B cell (primary cell): ENCODE measurements at regions not wholly inside any gene's neighbourhood (a gene's known extent, or its start where the extent isn't known, plus 50 kb on each side); places are given as distances from the start of the nearest gene placed in this dataset.
"Not testable (repeated sequence)": the region's sequence is repeated elsewhere in the genome, so short reads cannot be mapped to it uniquely, and the experiment has no call there.

Source experiments
- ATAC-seq: fragments of 200-7000 bp; cut with Tn5 transposase; one replicate; pipeline ENCODE4 v1.10.0; 2021; ENCODE audit warnings: low read depth, mild to moderate bottlenecking, moderate number of reproducible peaks, moderate library complexity
- CTCF ChIA-PET: fragments of 350-600 bp; sonication (Branson Sonifier 250); formaldehyde crosslinking; loops from one replicate; lab custom pipeline; 2021; ENCODE audit warnings: antibody characterized with exemption, inconsistent platforms; lab: Charles Lee
- POLR2A ChIA-PET: fragments of 350-600 bp; sonication (Branson Sonifier 250); formaldehyde crosslinking; loops from one replicate; lab custom pipeline; 2021; ENCODE audit warnings: antibody characterized with exemption; lab: Charles Lee
- DNase-seq: peaks from one replicate; pipeline ENCODE4 v3.0.0; 2013
- H2AFZ ChIP-seq: 2 replicates; pipeline ENCODE4 v1.6.1; 2012; ENCODE audit warnings: mild to moderate bottlenecking, low read depth, low read length; ENCODE audit not compliant: insufficient read depth, poor library complexity, severe bottlenecking
- H3K27ac ChIP-seq, 2 donors: 1 replicate in 1 of 2; 2 replicates in 1 of 2; pipeline ENCODE4 v1.5.1; 2012 to 2013; ENCODE audit warnings: low read length in 2 of 2, mild to moderate bottlenecking in 2 of 2, moderate library complexity in 1 of 2
- H3K27me3 ChIP-seq, 4 experiments: fragments of 200-600 bp in 1 of 4; sonication (generic) in 1 of 4; replicated peaks in 1 of 4; 1 replicate in 2 of 4; 2 replicates in 2 of 4; pipeline versions ENCODE4 v1.6.1 to v1.7.0; 2013 to 2016; ENCODE audit warnings: low read length in 3 of 4, mild to moderate bottlenecking in 2 of 4, mixed read lengths in 1 of 4, moderate library complexity in 1 of 4; ENCODE audit not compliant: insufficient read depth in 4 of 4, control insufficient read depth in 3 of 4; ENCODE audit errors: control extremely low read depth in 1 of 4
- H3K36me3 ChIP-seq, 2 experiments: replicated peaks in 1 of 2; 1 replicate in 1 of 2; 2 replicates in 1 of 2; pipeline versions ENCODE4 v1.6.1 to v1.7.1; 2013; ENCODE audit warnings: low read length in 1 of 2; ENCODE audit not compliant: insufficient read depth in 2 of 2, control insufficient read depth in 1 of 2; ENCODE audit errors: control extremely low read depth in 1 of 2, extremely low read depth in 1 of 2
- H3K4me1 ChIP-seq, 2 donors: fragments of 200-600 bp in 1 of 2; sonication (generic) in 1 of 2; 1 replicate in 1 of 2; 2 replicates in 1 of 2; pipeline versions ENCODE4 v1.5.1 to v1.6.1; 2013 to 2017; ENCODE audit warnings: low read length in 2 of 2; ENCODE audit not compliant: control insufficient read depth in 2 of 2, insufficient read depth in 2 of 2
- H3K4me2 ChIP-seq: replicated peaks from 2 replicates; pipeline ENCODE3; 2012; ENCODE audit warnings: mild to moderate bottlenecking, low read depth, low read length; ENCODE audit not compliant: poor library complexity, severe bottlenecking
- H3K4me3 ChIP-seq, 5 experiments: fragments of 200-600 bp in 1 of 5; sonication (generic) in 1 of 5; 1 replicate in 3 of 5; 2 replicates in 2 of 5; pipeline versions ENCODE4 v1.5.1 to v1.7.0; 2011 to 2016; ENCODE audit warnings: low read length in 4 of 5, mild to moderate bottlenecking in 4 of 5, low read depth in 2 of 5, control low read depth in 1 of 5, moderate library complexity in 1 of 5; ENCODE audit not compliant: insufficient read depth in 1 of 5; ENCODE audit errors: control extremely low read depth in 1 of 5, extremely low read depth in 1 of 5
- H3K79me2 ChIP-seq: fragments of 200-600 bp; sonication (generic); one replicate; pipeline ENCODE4 v1.6.0; 2016; ENCODE audit warnings: low read length; ENCODE audit not compliant: control insufficient read depth, insufficient read depth
- H3K9ac ChIP-seq: fragments of 200-600 bp; sonication (generic); 2 replicates; pipeline ENCODE4 v1.6.1; 2017; ENCODE audit warnings: mild to moderate bottlenecking, low read length, moderate library complexity
- H3K9me3 ChIP-seq, 3 donors: one replicate each; pipeline versions ENCODE4 v1.6.1 to v1.7.1; 2013; ENCODE audit warnings: low read length in 2 of 3; ENCODE audit not compliant: control insufficient read depth in 2 of 3, insufficient read depth in 1 of 3; ENCODE audit errors: control extremely low read depth in 1 of 3
- H4K20me1 ChIP-seq: 2 replicates; pipeline ENCODE4 v1.6.0; 2012; ENCODE audit warnings: mild to moderate bottlenecking, low read length; ENCODE audit not compliant: insufficient read depth, control insufficient read depth, poor library complexity, severe bottlenecking
- H3K27ac Mint-ChIP-seq: one replicate; pipeline ENCODE4 v1.8.0; 2021; ENCODE audit warnings: mixed read lengths
- H3K27me3 Mint-ChIP-seq: one replicate; pipeline ENCODE4 v1.8.0; 2021; ENCODE audit warnings: mixed read lengths
- H3K4me1 Mint-ChIP-seq: one replicate; pipeline ENCODE4 v1.8.0; 2021; ENCODE audit warnings: mixed read lengths
- H3K4me3 Mint-ChIP-seq: one replicate; pipeline ENCODE4 v1.8.0; 2021; ENCODE audit warnings: mixed read lengths
- H3K9me3 Mint-ChIP-seq: one replicate; pipeline ENCODE4 v1.8.0; 2022; ENCODE audit warnings: mixed read lengths; ENCODE audit not compliant: insufficient read depth
- EZH2 ChIP-seq: IDR thresholded peaks from 2 replicates; pipeline ENCODE4 v1.6.1; 2012; ENCODE audit warnings: borderline replicate concordance, low read depth, mild to moderate bottlenecking, moderate library complexity, low read length; ENCODE audit not compliant: insufficient read depth, poor library complexity, severe bottlenecking
- WGBS: methylation state at CpG from one replicate; pipeline ENCODE4 v1.1.5; 2013; ENCODE audit warnings: missing lambda C conversion rate; ENCODE audit not compliant: insufficient coverage; 5-methylcytosine and 5-hydroxymethylcytosine counted together
- intact Hi-C: fragments of 100-400 bp; cut with micrococcal nuclease; formaldehyde crosslinking; loops from one replicate; pipeline ENCODE4 v1.10.0; 2022
- TF ChIP-seq, protein P1 (sequence below): fragments of 200-600 bp; IDR thresholded peaks from one replicate; pipeline ENCODE4 v1.8.0; 2022; ENCODE audit warnings: antibody characterized with exemption, mild to moderate bottlenecking

DNA sequence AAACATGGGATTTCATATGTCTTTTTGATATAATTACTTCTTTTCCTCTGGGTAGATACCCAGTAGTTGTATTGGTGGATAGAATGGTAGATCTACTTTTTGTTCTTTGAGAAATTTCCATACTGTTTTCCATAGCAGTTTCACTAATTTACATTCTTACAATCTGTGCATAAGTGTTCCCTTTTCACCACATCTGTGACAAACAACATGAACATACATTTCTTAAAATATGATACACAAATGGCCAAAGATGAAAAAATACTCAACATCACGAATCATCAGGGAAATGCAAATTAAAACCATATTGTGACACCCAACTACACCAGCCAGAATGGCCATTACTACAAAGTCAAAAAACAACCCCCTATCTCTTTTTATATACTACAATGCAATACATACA, 1778.5 kb upstream of the ACO1 start:
- H3K27ac Mint-ChIP-seq: no peak overlapping the region
- CTCF ChIA-PET: no interaction called here
- ATAC-seq: no peak

DNA sequence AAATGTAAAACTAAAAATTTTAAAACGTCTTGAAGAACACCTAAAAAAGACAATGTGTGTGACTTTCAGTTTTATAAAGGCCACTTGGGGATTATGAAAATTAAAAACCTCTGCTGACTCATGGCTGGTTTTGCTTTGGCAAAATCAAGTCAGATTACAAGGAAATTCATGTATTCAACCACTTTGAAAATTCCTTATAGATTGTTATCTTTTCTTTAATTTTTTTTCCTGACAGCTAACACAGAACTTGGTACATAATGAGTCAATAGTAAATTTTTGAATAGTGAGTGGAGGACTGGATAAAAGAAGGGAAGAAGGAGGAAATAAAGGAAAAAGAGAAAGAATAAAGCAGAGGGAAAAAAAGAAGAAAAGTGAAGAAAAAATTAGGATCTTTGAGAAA, 1774.7 kb upstream of the ACO1 start:
- Mint-ChIP-seq H3K27me3 (no peaks in the 10 kb centered on the region), H3K27ac (no peak overlapping the region), H3K9me3 (no peaks in the 10 kb centered on the region), H3K4me1 (no peaks in the 10 kb centered on the region), H3K4me3 (no peak overlapping the region)
- Histone ChIP-seq H4K20me1 (no peaks in the 10 kb centered on the region), H3K36me3 (no peaks in the 10 kb centered on the region), H3K9me3 (no peaks in the 10 kb centered on the region), H3K27me3 (no peaks in the 10 kb centered on the region), H3K9ac (no peak overlapping the region), H2AFZ (no peak overlapping the region), H3K27ac (no peak overlapping the region), H3K79me2 (no peaks in the 10 kb centered on the region), H3K4me2 (no peak overlapping the region), H3K4me3 (no peak overlapping the region), H3K4me1 (no peaks in the 10 kb centered on the region)
- ChIA-PET POLR2A (no interaction called here), CTCF (no interaction called here)
- intact Hi-C loops: no loop called here
- WGBS: no CpG with 5 or more reads among the region's 1 CpG
- DNase-seq (no peak), ATAC-seq (no peak)
- TF ChIP-seq, protein P1, sequence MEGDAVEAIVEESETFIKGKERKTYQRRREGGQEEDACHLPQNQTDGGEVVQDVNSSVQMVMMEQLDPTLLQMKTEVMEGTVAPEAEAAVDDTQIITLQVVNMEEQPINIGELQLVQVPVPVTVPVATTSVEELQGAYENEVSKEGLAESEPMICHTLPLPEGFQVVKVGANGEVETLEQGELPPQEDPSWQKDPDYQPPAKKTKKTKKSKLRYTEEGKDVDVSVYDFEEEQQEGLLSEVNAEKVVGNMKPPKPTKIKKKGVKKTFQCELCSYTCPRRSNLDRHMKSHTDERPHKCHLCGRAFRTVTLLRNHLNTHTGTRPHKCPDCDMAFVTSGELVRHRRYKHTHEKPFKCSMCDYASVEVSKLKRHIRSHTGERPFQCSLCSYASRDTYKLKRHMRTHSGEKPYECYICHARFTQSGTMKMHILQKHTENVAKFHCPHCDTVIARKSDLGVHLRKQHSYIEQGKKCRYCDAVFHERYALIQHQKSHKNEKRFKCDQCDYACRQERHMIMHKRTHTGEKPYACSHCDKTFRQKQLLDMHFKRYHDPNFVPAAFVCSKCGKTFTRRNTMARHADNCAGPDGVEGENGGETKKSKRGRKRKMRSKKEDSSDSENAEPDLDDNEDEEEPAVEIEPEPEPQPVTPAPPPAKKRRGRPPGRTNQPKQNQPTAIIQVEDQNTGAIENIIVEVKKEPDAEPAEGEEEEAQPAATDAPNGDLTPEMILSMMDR: no peak
- TF ChIP-seq EZH2: no peak

More for the DNA sequence above, 1778.5 kb upstream of the ACO1 start:
- H3K4me1 Mint-ChIP-seq: no peaks in the 10 kb centered on the region
- Histone ChIP-seq H3K9me3 (no peaks in the 10 kb centered on the region), H3K4me2 (no peak overlapping the region), H4K20me1 (no peaks in the 10 kb centered on the region), H3K27me3 (no peaks in the 10 kb centered on the region), H3K27ac (no peak overlapping the region), H3K4me3 (no peak overlapping the region), H3K9ac (no peak overlapping the region), H3K79me2 (no peaks in the 10 kb centered on the region), H2AFZ (no peak overlapping the region), H3K36me3 (no peaks in the 10 kb centered on the region), H3K4me1 (no peaks in the 10 kb centered on the region)
- no peaks in the 10 kb centered on the region for H3K27me3 Mint-ChIP-seq
- intact Hi-C loops: no loop called here
- TF ChIP-seq, protein P1: no peak
- no peak for TF ChIP-seq EZH2
- no peak for DNase-seq
- no peak overlapping the region for H3K4me3 Mint-ChIP-seq
- H3K9me3 Mint-ChIP-seq: peaks cover 3% of the 10 kb centered on the region
- 89% methylated on average over 1 of the region's 1 CpG for WGBS
- POLR2A ChIA-PET: no interaction called here

DNA sequence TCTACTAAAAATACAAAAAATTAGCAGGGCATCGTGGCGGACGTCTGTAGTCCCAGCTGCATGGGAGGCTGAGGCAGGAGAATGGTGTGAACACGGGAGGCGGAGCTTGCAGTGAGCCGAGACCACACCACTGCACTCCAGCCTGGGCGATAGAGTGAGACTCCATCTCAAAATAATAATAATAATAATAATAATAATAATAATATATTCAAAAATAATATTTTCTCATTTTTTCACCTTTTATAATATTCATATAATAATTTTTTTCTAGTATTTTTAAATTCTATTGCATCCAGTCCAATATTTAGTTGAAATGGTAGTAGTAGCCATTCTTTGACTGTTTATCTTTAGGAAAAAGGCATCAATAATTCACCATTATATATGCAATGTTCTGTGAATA, 1767.7 kb upstream of the ACO1 start:
- H3K4me1 Mint-ChIP-seq, H4K20me1 ChIP-seq, POLR2A ChIA-PET, H3K4me1 ChIP-seq, H3K27ac Mint-ChIP-seq, H2AFZ ChIP-seq, H3K27me3 ChIP-seq, H3K9ac ChIP-seq, H3K4me3 Mint-ChIP-seq, H3K4me3 ChIP-seq, H3K4me2 ChIP-seq, ATAC-seq, H3K36me3 ChIP-seq, H3K9me3 Mint-ChIP-seq, CTCF ChIA-PET, DNase-seq, H3K27ac ChIP-seq, H3K9me3 ChIP-seq, H3K79me2 ChIP-seq, H3K27me3 Mint-ChIP-seq, intact Hi-C loops: not testable (repeated sequence)
- WGBS: no CpG with 5 or more reads among the region's 7 CpGs
